Muscle of leg (tissue), 3 donors: ENCODE measurements at regions not wholly inside any gene's neighbourhood (a gene's known extent, or its start where the extent isn't known, plus 50 kb on each side); places are given as distances from the start of the nearest gene placed in this dataset.

ENCODE experiments used
- DNase-seq: peaks from one replicate; pipeline ENCODE4 v3.0.0; 2013
- H3K27ac ChIP-seq: one replicate; pipeline ENCODE4 v1.5.1; 2013; ENCODE audit warnings: mild to moderate bottlenecking, low read length, control low read depth
- H3K27me3 ChIP-seq: one replicate; pipeline ENCODE4 v1.6.1; 2013; ENCODE audit warnings: low read length; ENCODE audit not compliant: control insufficient read depth, insufficient read depth
- H3K36me3 ChIP-seq: one replicate; pipeline ENCODE4 v1.6.1; 2013; ENCODE audit warnings: low read length; ENCODE audit not compliant: control insufficient read depth, insufficient read depth
- H3K4me1 ChIP-seq: one replicate; pipeline ENCODE4 v1.6.1; 2013; ENCODE audit warnings: low read length; ENCODE audit not compliant: control insufficient read depth, insufficient read depth
- H3K4me3 ChIP-seq: one replicate; pipeline ENCODE4 v1.5.1; 2013; ENCODE audit warnings: low read length, control low read depth
- H3K9me3 ChIP-seq: replicated peaks from 2 replicates; pipeline ENCODE4 v1.6.1; 2013; ENCODE audit warnings: low read depth, low read length; ENCODE audit not compliant: control insufficient read depth
- WGBS: methylation state at CpG from one replicate; pipeline ENCODE4 v1.1.5; 2013; ENCODE audit warnings: missing lambda C conversion rate; ENCODE audit not compliant: insufficient coverage; 5-methylcytosine and 5-hydroxymethylcytosine counted together

- H3K27ac ChIP-seq = no peak overlapping the region
- H3K9me3 ChIP-seq = no peaks in the 10 kb centered on the region
- H3K36me3 ChIP-seq = no peaks in the 10 kb centered on the region
- H3K4me3 ChIP-seq = no peak overlapping the region
- no peak for DNase-seq
- H3K27me3 ChIP-seq = peaks cover 2% of the 10 kb centered on the region
- H3K4me1 ChIP-seq = no peaks in the 10 kb centered on the region
These were observed 67.8 kb downstream of the GP2 start for GRCh38 chr16:20259541-20259940.

- H3K27ac ChIP-seq = no peak overlapping the region
- no peaks in the 10 kb centered on the region for H3K36me3 ChIP-seq
- H3K9me3 ChIP-seq = no peaks in the 10 kb centered on the region
- H3K27me3 ChIP-seq = no peaks in the 10 kb centered on the region
- DNase-seq = no peak
- no peaks in the 10 kb centered on the region for H3K4me1 ChIP-seq
- WGBS = 59% methylated on average over 2 of the region's 3 CpGs
- H3K4me3 ChIP-seq = no peak overlapping the region
These were observed 70.1 kb downstream of the GP2 start for GRCh38 chr16:20257234-20257633.

- WGBS = no CpG with 5 or more reads among the region's 1 CpG
- no peaks in the 10 kb centered on the region for H3K36me3 ChIP-seq
- no peak for DNase-seq
- no peaks in the 10 kb centered on the region for H3K4me1 ChIP-seq
- H3K27ac ChIP-seq = no peak overlapping the region
- H3K27me3 ChIP-seq = no peaks in the 10 kb centered on the region
- no peak overlapping the region for H3K4me3 ChIP-seq
- no peaks in the 10 kb centered on the region for H3K9me3 ChIP-seq
These were observed 72.3 kb downstream of the GP2 start for GRCh38 chr16:20255002-20255401.

- H3K27ac ChIP-seq = no peak overlapping the region
- no peak for DNase-seq
- no CpG with 5 or more reads among the region's 2 CpGs for WGBS
- no peaks in the 10 kb centered on the region for H3K4me1 ChIP-seq
- H3K27me3 ChIP-seq = no peaks in the 10 kb centered on the region
- H3K9me3 ChIP-seq = no peaks in the 10 kb centered on the region
- no peak overlapping the region for H3K4me3 ChIP-seq
- no peaks in the 10 kb centered on the region for H3K36me3 ChIP-seq
These were observed 73.5 kb downstream of the GP2 start for GRCh38 chr16:20253825-20254224.

GRCh38 chr16:20249211-20249610 lies 78.1 kb downstream of the GP2 start:
- Histone ChIP-seq H3K4me1 (no peaks in the 10 kb centered on the region), H3K27ac (no peak overlapping the region), H3K9me3 (no peaks in the 10 kb centered on the region), H3K36me3 (no peaks in the 10 kb centered on the region), H3K27me3 (no peaks in the 10 kb centered on the region), H3K4me3 (no peak overlapping the region)
- no peak for DNase-seq
- WGBS = 20% methylated on average over 1 of the region's 1 CpG

- Histone ChIP-seq H3K4me3 (no peak overlapping the region), H3K27me3 (no peaks in the 10 kb centered on the region), H3K4me1 (no peaks in the 10 kb centered on the region), H3K36me3 (no peaks in the 10 kb centered on the region), H3K27ac (no peak overlapping the region), H3K9me3 (no peaks in the 10 kb centered on the region)
- DNase-seq = no peak
- no CpG with 5 or more reads among the region's 3 CpGs for WGBS
These were observed 80.2 kb downstream of the GP2 start for GRCh38 chr16:20247076-20247475.

GRCh38 chr16:20243731-20244281 lies 83.5 kb downstream of the GP2 start:
- H3K4me3 ChIP-seq = no peak overlapping the region
- no peak for DNase-seq
- H3K27ac ChIP-seq = no peak overlapping the region
- WGBS = 82% methylated on average over 1 of the region's 3 CpGs
- no peaks in the 10 kb centered on the region for H3K27me3 ChIP-seq
- no peaks in the 10 kb centered on the region for H3K9me3 ChIP-seq
- H3K4me1 ChIP-seq = no peaks in the 10 kb centered on the region
- no peaks in the 10 kb centered on the region for H3K36me3 ChIP-seq

GRCh38 chr16:20242568-20243255 lies 84.6 kb downstream of the GP2 start:
- no peak overlapping the region for H3K27ac ChIP-seq
- H3K27me3 ChIP-seq = no peaks in the 10 kb centered on the region
- no peaks in the 10 kb centered on the region for H3K9me3 ChIP-seq
- H3K4me1 ChIP-seq = no peaks in the 10 kb centered on the region
- 67% methylated on average over 1 of the region's 3 CpGs for WGBS
- no peak for DNase-seq
- no peak overlapping the region for H3K4me3 ChIP-seq
- no peaks in the 10 kb centered on the region for H3K36me3 ChIP-seq

GRCh38 chr16:20241321-20241720 lies 86.0 kb downstream of the GP2 start:
- WGBS = 61% methylated on average over 2 of the region's 2 CpGs
- no peak overlapping the region for H3K4me3 ChIP-seq
- no peak for DNase-seq
- H3K27ac ChIP-seq = no peak overlapping the region
- H3K4me1 ChIP-seq = no peaks in the 10 kb centered on the region
- H3K9me3 ChIP-seq = no peaks in the 10 kb centered on the region
- H3K36me3 ChIP-seq = no peaks in the 10 kb centered on the region
- H3K27me3 ChIP-seq = no peaks in the 10 kb centered on the region

- 60% methylated on average over 1 of the region's 7 CpGs for WGBS
- Histone ChIP-seq H3K9me3 (no peaks in the 10 kb centered on the region), H3K4me3 (no peak overlapping the region), H3K36me3 (no peaks in the 10 kb centered on the region), H3K27ac (no peak overlapping the region), H3K27me3 (no peaks in the 10 kb centered on the region), H3K4me1 (no peaks in the 10 kb centered on the region)
- DNase-seq = no peak
These were observed 90.6 kb downstream of the GP2 start for GRCh38 chr16:20236579-20237289.
